H1 (cell line): ENCODE measurements at regions not wholly inside any gene's neighbourhood (a gene's known extent, or its start where the extent isn't known, plus 50 kb on each side); places are given as distances from the start of the nearest gene placed in this dataset.

Experiments
- CTCF ChIA-PET: fragments of 300-600 bp; sonication (Branson Sonifier 250); formaldehyde crosslinking; loops from one replicate; lab custom pipeline; 2021; ENCODE audit not compliant: partially characterized antibody; lab: Charles Lee
- POLR2A ChIA-PET: fragments of 300-600 bp; sonication (Branson Sonifier 250); formaldehyde crosslinking; loops from one replicate; lab custom pipeline; 2021; ENCODE audit warnings: inconsistent platforms; ENCODE audit not compliant: partially characterized antibody; lab: Charles Lee
- DNase-seq, 2 experiments: peaks; one replicate each; pipeline versions ENCODE4 v3.0.0 to v3.0.0-alpha.2; 2010 to 2022; ENCODE audit warnings: low spot score in 2 of 2, low read depth in 1 of 2, mixed read lengths in 1 of 2
- FAIRE-seq: peaks from 2 replicates; lab custom pipeline; 2011; peaks lifted over from hg19 to GRCh38; lab: Jason Lieb, UNC
- H2AFZ ChIP-seq: 2 replicates; pipeline ENCODE4 v1.8.1; 2012; ENCODE audit warnings: low read length, inconsistent platforms
- H2AK5ac ChIP-seq: 2 replicates; pipeline ENCODE4 v1.6.1; 2013; ENCODE audit warnings: low read depth, low read length
- H2BK120ac ChIP-seq: replicated peaks from 2 replicates; pipeline ENCODE3; 2013; ENCODE audit warnings: low read depth, low read length, inconsistent platforms
- H2BK12ac ChIP-seq: 2 replicates; pipeline ENCODE4 v1.6.1; 2013; ENCODE audit warnings: low read depth, low read length
- H2BK15ac ChIP-seq: 2 replicates; pipeline ENCODE4 v1.6.1; 2013; ENCODE audit warnings: low read length
- H2BK20ac ChIP-seq: 2 replicates; pipeline ENCODE4 v1.6.1; 2013; ENCODE audit warnings: low read length
- H2BK5ac ChIP-seq: 2 replicates; pipeline ENCODE4 v1.6.1; 2013; ENCODE audit warnings: low read depth, low read length
- H3K14ac ChIP-seq: 2 replicates; pipeline ENCODE4 v1.6.1; 2013; ENCODE audit warnings: inconsistent platforms; ENCODE audit not compliant: insufficient read length
- H3K18ac ChIP-seq: 2 replicates; pipeline ENCODE4 v1.6.1; 2013; ENCODE audit warnings: low read length; ENCODE audit errors: extremely low read depth
- H3K23ac ChIP-seq: 2 replicates; pipeline ENCODE4 v1.6.1; 2013; ENCODE audit warnings: inconsistent platforms; ENCODE audit not compliant: insufficient read length
- H3K23me2 ChIP-seq: 2 replicates; pipeline ENCODE4 v1.6.1; 2013; ENCODE audit warnings: low read depth, low read length
- H3K27ac ChIP-seq: 2 replicates; pipeline ENCODE4 v1.6.1; 2011; ENCODE audit warnings: low read depth, low read length, inconsistent platforms
- H3K27me3 ChIP-seq, 4 experiments: replicated peaks in 1 of 4; 1 replicate in 1 of 4; 2 replicates in 3 of 4; pipeline versions ENCODE4 v1.6.1 to v1.8.1; 2011 to 2013; ENCODE audit warnings: low read length in 3 of 4, mild to moderate bottlenecking in 3 of 4, inconsistent platforms in 2 of 4, mixed read lengths in 2 of 4, moderate library complexity in 1 of 4; ENCODE audit not compliant: control insufficient read depth in 3 of 4, insufficient read depth in 3 of 4; ENCODE audit errors: extremely low read depth in 1 of 4
- H3K36me3 ChIP-seq, 4 experiments: 2 replicates each; pipeline versions ENCODE4 v1.6.1 to v1.8.1; 2011 to 2013; ENCODE audit warnings: mild to moderate bottlenecking in 4 of 4, low read length in 3 of 4, moderate library complexity in 2 of 4, control low read depth in 1 of 4, inconsistent platforms in 1 of 4; ENCODE audit not compliant: insufficient read depth in 4 of 4, control insufficient read depth in 2 of 4
- H3K4ac ChIP-seq: replicated peaks from 2 replicates; pipeline ENCODE3; 2013; ENCODE audit warnings: low read length, low read depth, mixed read lengths, inconsistent platforms; ENCODE audit not compliant: insufficient read length
- H3K4me1 ChIP-seq, 4 experiments: replicated peaks in 1 of 4; 1 replicate in 1 of 4; 2 replicates in 3 of 4; pipeline versions ENCODE4 v1.6.1 to v1.8.1; 2011 to 2013; ENCODE audit warnings: low read length in 3 of 4, inconsistent platforms in 2 of 4, mixed read lengths in 1 of 4; ENCODE audit not compliant: insufficient read depth in 4 of 4, control insufficient read depth in 3 of 4
- H3K4me2 ChIP-seq, 2 experiments: 2 replicates each; pipeline versions ENCODE4 v1.6.1 to v1.8.1; 2011 to 2013; ENCODE audit warnings: low read depth in 2 of 2, low read length in 2 of 2, control low read depth in 1 of 2, inconsistent platforms in 1 of 2, mild to moderate bottlenecking in 1 of 2; ENCODE audit not compliant: insufficient read depth in 1 of 2
- H3K4me3 ChIP-seq, 4 experiments: fragments of 200-600, 300-600 bp in 1 of 4; sonication (generic), shearing (Covaris generic), sonication (Bioruptor Twin) in 1 of 4; 2 replicates each; pipeline versions ENCODE4 v1.5.1 to v1.8.1; 2011 to 2016; ENCODE audit warnings: low read length in 4 of 4, low read depth in 3 of 4, control low read depth in 2 of 4, inconsistent platforms in 2 of 4, mild to moderate bottlenecking in 2 of 4, mixed read lengths in 1 of 4, moderate library complexity in 1 of 4; ENCODE audit not compliant: insufficient read depth in 2 of 4; ENCODE audit errors: extremely low read depth in 1 of 4
- H3K56ac ChIP-seq: replicated peaks from 2 replicates; pipeline ENCODE3; 2013; ENCODE audit warnings: low read depth, mild to moderate bottlenecking, mixed read lengths, low read length, inconsistent platforms; ENCODE audit not compliant: insufficient read length
- H3K79me1 ChIP-seq: 2 replicates; pipeline ENCODE4 v1.6.1; 2013; ENCODE audit warnings: low read depth, low read length, control low read depth
- H3K79me2 ChIP-seq, 2 experiments: 2 replicates each; pipeline versions ENCODE4 v1.6.1 to v1.8.1; 2012 to 2013; ENCODE audit warnings: low read length in 2 of 2, mild to moderate bottlenecking in 2 of 2, inconsistent platforms in 1 of 2; ENCODE audit not compliant: insufficient read depth in 2 of 2, control insufficient read depth in 1 of 2
- H3K9ac ChIP-seq, 4 experiments: replicated peaks in 1 of 4; 1 replicate in 1 of 4; 2 replicates in 3 of 4; pipeline versions ENCODE4 v1.6.1 to v1.8.1; 2011 to 2013; ENCODE audit warnings: low read depth in 3 of 4, low read length in 3 of 4, control low read depth in 2 of 4, mild to moderate bottlenecking in 2 of 4, moderate library complexity in 2 of 4, inconsistent platforms in 1 of 4; ENCODE audit errors: extremely low read depth in 1 of 4
- H3K9me3 ChIP-seq, 2 experiments: 2 replicates each; pipeline versions ENCODE4 v1.6.1 to v1.8.1; 2012 to 2013; ENCODE audit warnings: mild to moderate bottlenecking in 2 of 2, moderate library complexity in 2 of 2, control low read depth in 1 of 2, inconsistent platforms in 1 of 2, low read depth in 1 of 2, low read length in 1 of 2, mixed read lengths in 1 of 2; ENCODE audit not compliant: insufficient read depth in 2 of 2
- H4K20me1 ChIP-seq, 2 experiments: replicated peaks in 1 of 2; 2 replicates each; pipeline versions ENCODE3 to v1.8.1; 2011 to 2013; ENCODE audit warnings: inconsistent platforms in 2 of 2, low read length in 2 of 2, mild to moderate bottlenecking in 1 of 2; ENCODE audit not compliant: insufficient read depth in 2 of 2, control insufficient read depth in 1 of 2
- H4K5ac ChIP-seq: 2 replicates; pipeline ENCODE4 v1.6.1; 2013; ENCODE audit warnings: low read length, low read depth, mixed read lengths, inconsistent platforms; ENCODE audit not compliant: insufficient read length
- H4K8ac ChIP-seq: 2 replicates; pipeline ENCODE4 v1.8.0; 2013; ENCODE audit warnings: mild to moderate bottlenecking, moderate library complexity, low read length, inconsistent platforms; ENCODE audit not compliant: insufficient read depth; ENCODE audit errors: extremely low read depth
- H4K91ac ChIP-seq: replicated peaks from 2 replicates; pipeline ENCODE3; 2013; ENCODE audit warnings: low read length, mixed read lengths, inconsistent platforms; ENCODE audit not compliant: insufficient read length
- CBX5 ChIP-seq: fragments of 300-800, 300-1000 bp; sonication (generic); IDR thresholded peaks from 2 replicates; pipeline ENCODE4 v1.7.1; 2016; ENCODE audit warnings: antibody characterized with exemption, low read length, low read depth
- CHD2 ChIP-seq: IDR thresholded peaks from 2 replicates; pipeline ENCODE4 v1.6.1; 2012; ENCODE audit warnings: low read length, improper control_type of control experiment
- FOSL1 ChIP-seq: IDR thresholded peaks from 2 replicates; pipeline ENCODE4 v1.6.1; 2011; ENCODE audit warnings: mild to moderate bottlenecking, low read depth, low read length, moderate library complexity; ENCODE audit not compliant: insufficient read depth
- GABPA ChIP-seq: IDR thresholded peaks from 2 replicates; pipeline ENCODE4 v1.6.1; 2011; ENCODE audit warnings: mild to moderate bottlenecking, low read length, moderate library complexity, borderline replicate concordance; ENCODE audit not compliant: insufficient read depth
- JUND ChIP-seq: IDR thresholded peaks from 2 replicates; pipeline ENCODE4 v1.6.1; 2011; ENCODE audit warnings: mild to moderate bottlenecking, improper control_type of control experiment, low read length
- KDM5A ChIP-seq: fragments of 200-600 bp; IDR thresholded peaks from 2 replicates; pipeline ENCODE4 v1.7.1; 2012; ENCODE audit warnings: mild to moderate bottlenecking, low read length, inconsistent platforms, mixed read lengths
- MAX ChIP-seq: IDR thresholded peaks from 2 replicates; pipeline ENCODE4 v1.6.1; 2012; ENCODE audit warnings: inconsistent platforms
- PHF8 ChIP-seq: fragments of 200-600 bp; sonication (generic); conservative IDR thresholded peaks from 2 replicates; pipeline ENCODE4 v1.7.1; 2012; ENCODE audit warnings: low read depth, mild to moderate bottlenecking, inconsistent platforms, low read length, moderate library complexity
- POLR2A ChIP-seq, 2 experiments: IDR thresholded peaks; 1 replicate in 1 of 2; 2 replicates in 1 of 2; pipeline ENCODE4 v1.6.1; 2011; ENCODE audit warnings: low read depth in 2 of 2, low read length in 2 of 2, mild to moderate bottlenecking in 2 of 2; ENCODE audit errors: control extremely low read depth in 1 of 2
- RAD21 ChIP-seq, 2 experiments: IDR thresholded peaks in 1 of 2; conservative IDR thresholded peaks in 1 of 2; 2 replicates each; pipeline ENCODE4 v1.6.1; 2011; ENCODE audit warnings: low read depth in 2 of 2, low read length in 2 of 2, improper control_type of control experiment in 1 of 2, inconsistent platforms in 1 of 2, mild to moderate bottlenecking in 1 of 2, moderate library complexity in 1 of 2
- RBBP5 ChIP-seq: IDR thresholded peaks from 2 replicates; pipeline ENCODE4 v1.7.1; 2012; ENCODE audit warnings: low read depth, mild to moderate bottlenecking, inconsistent platforms, low read length, moderate library complexity, borderline replicate concordance
- TCF12 ChIP-seq: IDR thresholded peaks from 2 replicates; pipeline ENCODE4 v1.6.1; 2011; ENCODE audit warnings: low read depth, mild to moderate bottlenecking, low read length
- TEAD4 ChIP-seq: IDR thresholded peaks from 2 replicates; pipeline ENCODE4 v1.6.1; 2012; ENCODE audit warnings: low read depth, low read length, inconsistent platforms, mixed read lengths
- WGBS, 2 experiments: shearing (Covaris generic) in 1 of 2; methylation state at CpG; one replicate each; pipeline versions ENCODE4 v1.1.6 to v1.1.7; 2013 to 2015; ENCODE audit warnings: low lambda C conversion rate in 2 of 2, mixed read lengths in 2 of 2, inconsistent platforms in 1 of 2, low coverage in 1 of 2, missing lambda C conversion rate in 1 of 2; ENCODE audit not compliant: insufficient replicate concordance in 2 of 2, insufficient coverage in 1 of 2, insufficient read length in 1 of 2; ENCODE audit errors: extremely low coverage in 1 of 2, missing lambda C conversion rate in 1 of 2; 5-methylcytosine and 5-hydroxymethylcytosine counted together

- Histone ChIP-seq H2AFZ (no peak overlapping the region), H2BK20ac (no peak overlapping the region), H3K23me2 (no peaks in the 10 kb centered on the region), H2BK5ac (no peak overlapping the region), H2BK12ac (no peak overlapping the region), H4K8ac (no peak overlapping the region), H3K4me2 (no peak overlapping the region), H3K23ac (no peak overlapping the region), H3K4me1 (peaks cover 6 to 30% (median 20%) of the 10 kb centered on the region in 4 experiments), H4K20me1 (peaks cover 0 to 6% of the 10 kb centered on the region in 2 experiments), H3K4ac (no peak overlapping the region), H3K4me3 (no peak overlapping the region), H2AK5ac (no peak overlapping the region), H4K5ac (no peak overlapping the region), H2BK120ac (no peak overlapping the region), H3K27me3 (peaks cover 2 to 9% (median 5%) of the 10 kb centered on the region in 4 experiments; a peak in 5 of 7 replicates), H3K14ac (no peak overlapping the region), H3K79me2 (no peaks in the 10 kb centered on the region), H2BK15ac (no peak overlapping the region), H3K9me3 (peaks cover 10 to 24% of the 10 kb centered on the region in 2 experiments), H3K27ac (no peak overlapping the region), H3K18ac (no peak overlapping the region), H3K9ac (no peak overlapping the region), H3K36me3 (peaks cover 0 to 13% (median 0%) of the 10 kb centered on the region in 4 experiments; a peak in 4 of 8 replicates), H4K91ac (no peak overlapping the region), H3K79me1 (no peaks in the 10 kb centered on the region), H3K56ac (no peak overlapping the region)
- CTCF ChIA-PET: interaction anchor here (0.6 to 1.1 kb wide), 4 partner anchors 17 to 563 kb away, joined by 3 to 5 read pairs (median 4); no protein-coding TSS in a partner anchor
- DNase-seq: no peak
- 100% methylated on average over 3 of the region's 3 CpGs; no CpG with 5 or more reads in 1 of the 2 experiments for WGBS, 2 experiments
- TF ChIP-seq FOSL1 (no peak), TCF12 (no peak), KDM5A (no peak), RBBP5 (no peak), RAD21 (IDR thresholded peaks at IDR 0.05 in 1 of 2, conservative IDR thresholded peaks at IDR 0.05 in 1 of 2; ENCODE audit: low read depth in 2 of 2, low read length in 2 of 2) (no peak), PHF8 (no peak), POLR2A (IDR thresholded peaks at IDR 0.05; ENCODE audit: control extremely low read depth in 1 of 2, low read depth in 2 of 2, low read length in 2 of 2) (no peak), MAX (no peak), CHD2 (no peak), CBX5 (no peak), JUND (no peak), TEAD4 (no peak), GABPA (no peak)
- FAIRE-seq: no peak
- POLR2A ChIA-PET: interaction anchor here (1.0 kb wide), 1 partner anchor 9 kb away, joined by 3 read pairs; no protein-coding TSS in a partner anchor
Observed at GRCh38 chr7:33702514-33703054, 202.8 kb upstream of the BMPER start.
